ENCODE measurements at regions not wholly inside any gene's neighbourhood (a gene's known extent, or its start where the extent isn't known, plus 50 kb on each side); places are given as distances from the start of the nearest gene placed in this dataset.

GRCh38 chrX:10756441-10756840 is 136.1 kb upstream of the MID1 start:
- TF ChIP-seq CTCF (IDR thresholded peaks at IDR 0.05; ENCODE audit: low read depth, low read length, poor library complexity, severe bottlenecking): no peak
- TF ChIP-seq EZH2phosphoT487 (IDR thresholded peaks at IDR 0.05; ENCODE audit: borderline replicate concordance, low read length): no peak

Data from DOHH2 (cell line).